NCI-H748 treated with DMSO at 0.1 percent for 48 hours (cell line): ENCODE measurements at regions not wholly inside any gene's neighbourhood (a gene's known extent, or its start where the extent isn't known, plus 50 kb on each side); places are given as distances from the start of the nearest gene placed in this dataset.
A peak's percentile ranks its signal among the peaks of the same experiment; 100 is the strongest.
"Not testable (repeated sequence)": the region's sequence is repeated elsewhere in the genome, so short reads cannot be mapped to it uniquely, and the experiment has no call there.

Experiments used
- DNase-seq: peaks from one replicate; lab custom pipeline; 2025; lab: John Stamatoyannopoulos, UW

GRCh38 chr2:51774606-51775005 lies 742.7 kb upstream of the NRXN1 start:
- not testable (repeated sequence) for DNase-seq

- no peak for DNase-seq
These were observed 728.5 kb upstream of the NRXN1 start for GRCh38 chr2:51760441-51760840.

- DNase-seq = no peak
These were observed 726.1 kb upstream of the NRXN1 start for GRCh38 chr2:51758081-51758480.

- DNase-seq = no peak
These were observed 702.2 kb upstream of the NRXN1 start for GRCh38 chr2:51734115-51734514.

- no peak for DNase-seq
These were observed 691.8 kb upstream of the NRXN1 start for GRCh38 chr2:51723691-51724090.

GRCh38 chr2:51722311-51722710 lies 690.4 kb upstream of the NRXN1 start:
- DNase-seq = no peak

GRCh38 chr2:51720826-51721225 lies 688.9 kb upstream of the NRXN1 start:
- DNase-seq = no peak

GRCh38 chr2:51718881-51719280 lies 686.9 kb upstream of the NRXN1 start:
- DNase-seq = no peak

GRCh38 chr2:51717312-51717711 lies 685.4 kb upstream of the NRXN1 start:
- DNase-seq = no peak

GRCh38 chr2:51711766-51712165 lies 679.8 kb upstream of the NRXN1 start:
- DNase-seq = no peak

GRCh38 chr2:51710222-51710621 lies 678.3 kb upstream of the NRXN1 start:
- no peak for DNase-seq

- DNase-seq = no peak
These were observed 675.7 kb upstream of the NRXN1 start for GRCh38 chr2:51707625-51708024.

- peak; percentile 31 for DNase-seq
These were observed 674.3 kb upstream of the NRXN1 start for GRCh38 chr2:51706220-51706619.

GRCh38 chr2:51705417-51705816 lies 673.5 kb upstream of the NRXN1 start:
- no peak for DNase-seq

- no peak for DNase-seq
These were observed 666.1 kb upstream of the NRXN1 start for GRCh38 chr2:51698021-51698420.

- DNase-seq = no peak
These were observed 665.2 kb upstream of the NRXN1 start for GRCh38 chr2:51697095-51697494.

GRCh38 chr2:51695531-51695930 lies 663.6 kb upstream of the NRXN1 start:
- no peak for DNase-seq

GRCh38 chr2:51693640-51694039 lies 661.7 kb upstream of the NRXN1 start:
- no peak for DNase-seq

- no peak for DNase-seq
These were observed 649.9 kb upstream of the NRXN1 start for GRCh38 chr2:51681854-51682253.

GRCh38 chr2:51673628-51674027 lies 641.7 kb upstream of the NRXN1 start:
- no peak for DNase-seq

GRCh38 chr2:51667679-51668078 lies 635.7 kb upstream of the NRXN1 start:
- DNase-seq = no peak

GRCh38 chr2:51662187-51662586 lies 630.3 kb upstream of the NRXN1 start:
- DNase-seq = no peak

GRCh38 chr2:51657849-51658248 lies 625.9 kb upstream of the NRXN1 start:
- no peak for DNase-seq

GRCh38 chr2:51650769-51651168 lies 618.8 kb upstream of the NRXN1 start:
- DNase-seq = no peak

GRCh38 chr2:51649366-51649765 lies 617.4 kb upstream of the NRXN1 start:
- DNase-seq = no peak
